ENCODE measurements at regions not wholly inside any gene's neighbourhood (a gene's known extent, or its start where the extent isn't known, plus 50 kb on each side); places are given as distances from the start of the nearest gene placed in this dataset.
"Not testable (repeated sequence)": the region's sequence is repeated elsewhere in the genome, so short reads cannot be mapped to it uniquely, and the experiment has no call there.

- Histone ChIP-seq H3K36me3 (no peaks in the 10 kb centered on the region), H3K27me3 (peaks cover 10% of the 10 kb centered on the region), H3K4me3 (no peak overlapping the region), H3K27ac (no peak overlapping the region), H3K9me3 (ENCODE audit: low read depth) (no peaks in the 10 kb centered on the region), H3K4me1 (ENCODE audit: low read depth) (no peaks in the 10 kb centered on the region)
- DNase-seq (ENCODE audit: low read depth in 1 of 2, low spot score in 1 of 2), result peak in 1 of 2 donors; percentile 34
- no peak for TF ChIP-seq CTCF (IDR thresholded peaks at IDR 0.05; ENCODE audit: low read depth, low read length)
Observed at GRCh38 chr1:232123775-232124659, 497.4 kb downstream of the DISC1 start.

- not testable (repeated sequence) for H3K36me3 ChIP-seq; H3K4me3 ChIP-seq; H3K4me1 ChIP-seq (ENCODE audit: low read depth); H3K27ac ChIP-seq; DNase-seq (ENCODE audit: low read depth in 1 of 2, low spot score in 1 of 2); H3K9me3 ChIP-seq (ENCODE audit: low read depth)
- H3K27me3 ChIP-seq, result peaks cover 17% of the 10 kb centered on the region
Observed at GRCh38 chr1:232117903-232118302, 491.3 kb downstream of the DISC1 start.

- Histone ChIP-seq H3K36me3 (no peaks in the 10 kb centered on the region), H3K4me3 (no peak overlapping the region), H3K27ac (no peak overlapping the region), H3K4me1 (ENCODE audit: low read depth) (peaks cover 8% of the 10 kb centered on the region), H3K27me3 (peaks cover 17% of the 10 kb centered on the region), H3K9me3 (ENCODE audit: low read depth) (no peaks in the 10 kb centered on the region)
- no peak for DNase-seq (ENCODE audit: low read depth in 1 of 2, low spot score in 1 of 2)
- TF ChIP-seq CTCF (IDR thresholded peaks at IDR 0.05; ENCODE audit: low read depth, low read length), result no peak
Observed at GRCh38 chr1:232114985-232115384, 488.4 kb downstream of the DISC1 start.

GRCh38 chr1:232112076-232112475 lies 485.5 kb downstream of the DISC1 start:
- Histone ChIP-seq H3K4me1 (ENCODE audit: low read depth) (peaks cover 10% of the 10 kb centered on the region), H3K27me3 (no peaks in the 10 kb centered on the region), H3K9me3 (ENCODE audit: low read depth) (no peaks in the 10 kb centered on the region), H3K27ac (no peak overlapping the region), H3K36me3 (no peaks in the 10 kb centered on the region), H3K4me3 (no peak overlapping the region)
- TF ChIP-seq CTCF (IDR thresholded peaks at IDR 0.05; ENCODE audit: low read depth, low read length), result no peak
- no peak for DNase-seq (ENCODE audit: low read depth in 1 of 2, low spot score in 1 of 2)

GRCh38 chr1:232111611-232112010 lies 485.0 kb downstream of the DISC1 start:
- no peak for TF ChIP-seq CTCF (IDR thresholded peaks at IDR 0.05; ENCODE audit: low read depth, low read length)
- Histone ChIP-seq H3K36me3 (no peaks in the 10 kb centered on the region), H3K27me3 (no peaks in the 10 kb centered on the region), H3K4me1 (ENCODE audit: low read depth) (peaks cover 10% of the 10 kb centered on the region), H3K4me3 (no peak overlapping the region), H3K27ac (no peak overlapping the region), H3K9me3 (ENCODE audit: low read depth) (no peaks in the 10 kb centered on the region)
- DNase-seq (ENCODE audit: low read depth in 1 of 2, low spot score in 1 of 2), result no peak

GRCh38 chr1:232110281-232111090 lies 483.9 kb downstream of the DISC1 start:
- H3K36me3 ChIP-seq, result no peaks in the 10 kb centered on the region
- H3K9me3 ChIP-seq (ENCODE audit: low read depth), result no peaks in the 10 kb centered on the region
- H3K4me1 ChIP-seq (ENCODE audit: low read depth), result peaks cover 10% of the 10 kb centered on the region
- H3K4me3 ChIP-seq, result no peak overlapping the region
- TF ChIP-seq CTCF (IDR thresholded peaks at IDR 0.05; ENCODE audit: low read depth, low read length), result no peak
- peak; percentile 43 to 44 for DNase-seq (ENCODE audit: low read depth in 1 of 2, low spot score in 1 of 2)
- H3K27me3 ChIP-seq, result no peaks in the 10 kb centered on the region
- no peak overlapping the region for H3K27ac ChIP-seq

Measured in cardiac muscle cell (in vitro differentiated cells and primary cell).